NOMO-1 treated with dmso at 0.1 percent for 144 hours (cell line): ENCODE measurements at regions not wholly inside any gene's neighbourhood (a gene's known extent, or its start where the extent isn't known, plus 50 kb on each side); places are given as distances from the start of the nearest gene placed in this dataset.
"Not testable (repeated sequence)": the region's sequence is repeated elsewhere in the genome, so short reads cannot be mapped to it uniquely, and the experiment has no call there.

Source experiments
- DNase-seq: peaks from one replicate; lab custom pipeline; 2025; ENCODE audit not compliant: unreplicated experiment; lab: John Stamatoyannopoulos, UW

- no peak for DNase-seq
Observed at GRCh38 chr1:118828038-118828437, 160.1 kb downstream of the TBX15 start.

- no peak for DNase-seq
Observed at GRCh38 chr1:118827636-118828035, 160.5 kb downstream of the TBX15 start.

- DNase-seq: no peak
Observed at GRCh38 chr1:118827207-118827606, 160.9 kb downstream of the TBX15 start.

GRCh38 chr1:118826669-118827068, 161.5 kb downstream of the TBX15 start:
- DNase-seq: no peak

- DNase-seq: no peak
Observed at GRCh38 chr1:118825619-118826018, 162.5 kb downstream of the TBX15 start.

GRCh38 chr1:118821801-118822200, 166.3 kb downstream of the TBX15 start:
- DNase-seq: no peak

- DNase-seq: no peak
Observed at GRCh38 chr1:118820864-118821263, 167.3 kb downstream of the TBX15 start.

GRCh38 chr1:118815909-118816308, 172.2 kb downstream of the TBX15 start:
- no peak for DNase-seq

- no peak for DNase-seq
Observed at GRCh38 chr1:118812555-118812954, 175.6 kb downstream of the TBX15 start.

GRCh38 chr1:118811156-118811555, 177.0 kb downstream of the TBX15 start:
- DNase-seq: no peak

- DNase-seq: no peak
Observed at GRCh38 chr1:118809586-118809985, 178.6 kb downstream of the TBX15 start.

GRCh38 chr1:118803128-118803527, 185.0 kb downstream of the TBX15 start:
- not testable (repeated sequence) for DNase-seq

- DNase-seq: no peak
Observed at GRCh38 chr1:118791094-118791691, 196.9 kb downstream of the TBX15 start.

GRCh38 chr1:118788463-118788862, 199.7 kb downstream of the TBX15 start:
- no peak for DNase-seq

GRCh38 chr1:118786454-118787155, 201.5 kb downstream of the TBX15 start:
- no peak for DNase-seq

GRCh38 chr1:118785246-118785645, 202.9 kb downstream of the TBX15 start:
- no peak for DNase-seq

GRCh38 chr1:118783095-118783758, 204.9 kb downstream of the TBX15 start:
- no peak for DNase-seq

GRCh38 chr1:118773656-118774055, 214.5 kb downstream of the TBX15 start:
- DNase-seq: no peak

GRCh38 chr1:118767971-118768370, 220.2 kb downstream of the TBX15 start:
- no peak for DNase-seq

- DNase-seq: no peak
Observed at GRCh38 chr1:118753976-118754375, 234.2 kb downstream of the TBX15 start.

GRCh38 chr1:118751166-118751565, 237.0 kb downstream of the TBX15 start:
- DNase-seq: no peak

GRCh38 chr1:118744420-118744819, 243.7 kb downstream of the TBX15 start:
- no peak for DNase-seq
